SK-N-SH treated with all-trans-retinoic acid at 6 μM for 48 hours (cell line): ENCODE measurements at regions not wholly inside any gene's neighbourhood (a gene's known extent, or its start where the extent isn't known, plus 50 kb on each side); places are given as distances from the start of the nearest gene placed in this dataset.

Experiments
- ARNTL ChIP-seq: fragments of 450-650 bp; formaldehyde crosslinking; IDR thresholded peaks from 2 replicates; pipeline ENCODE4 v1.5.0; 2020; ENCODE audit warnings: low read depth, mild to moderate bottlenecking, moderate library complexity, borderline replicate concordance
- BACH2 ChIP-seq: fragments of 250-450 bp; sonication (Bioruptor Pico); IDR thresholded peaks from 2 replicates; pipeline ENCODE4 v1.9.0; 2021; ENCODE audit warnings: mild to moderate bottlenecking, borderline replicate concordance
- GLIS3 ChIP-seq: fragments of 250-450 bp; sonication (Bioruptor Pico); IDR thresholded peaks from 2 replicates; pipeline ENCODE4 v1.5.0; 2020; ENCODE audit warnings: mild to moderate bottlenecking, moderate library complexity
- ISL1 ChIP-seq: fragments of 250-450 bp; sonication (Bioruptor Pico); IDR thresholded peaks from 2 replicates; pipeline ENCODE4 v2.1.2; 2022; ENCODE audit warnings: mild to moderate bottlenecking, moderate library complexity
- OSR1 ChIP-seq: fragments of 250-450 bp; sonication (Bioruptor Pico); IDR thresholded peaks from 2 replicates; pipeline ENCODE4 v1.8.0; 2022; ENCODE audit warnings: moderate library complexity, mild to moderate bottlenecking, inconsistent platforms
- TOX ChIP-seq: fragments of 250-450 bp; sonication (Bioruptor Pico); IDR thresholded peaks from 2 replicates; pipeline ENCODE4 v1.8.0; 2021; ENCODE audit warnings: mild to moderate bottlenecking, moderate library complexity, borderline replicate concordance
- ZC3H10 ChIP-seq: fragments of 250-450 bp; sonication (Bioruptor Pico); IDR thresholded peaks from 2 replicates; pipeline ENCODE4 v1.5.1; 2021; ENCODE audit warnings: mild to moderate bottlenecking, moderate library complexity
- ZNF8 ChIP-seq: fragments of 450-650 bp; formaldehyde crosslinking; IDR thresholded peaks from 2 replicates; pipeline ENCODE4 v1.5.0; 2020; ENCODE audit warnings: mild to moderate bottlenecking, moderate library complexity
- TF ChIP-seq, protein P1 (sequence below): fragments of 250-450 bp; sonication (Bioruptor Pico); IDR thresholded peaks from 2 replicates; pipeline ENCODE4 v1.8.0; 2021; ENCODE audit warnings: low read depth, mild to moderate bottlenecking, moderate library complexity, borderline replicate concordance
- TF ChIP-seq, protein P2 (sequence below): fragments of 250-450 bp; sonication (Bioruptor Pico); IDR thresholded peaks from 2 replicates; pipeline ENCODE4 v1.8.0; 2020; ENCODE audit warnings: mild to moderate bottlenecking, moderate library complexity, borderline replicate concordance
- TF ChIP-seq, protein P3 (sequence below): fragments of 250-450 bp; sonication (Bioruptor Pico); IDR thresholded peaks from 2 replicates; pipeline ENCODE4 v1.5.1; 2020; ENCODE audit warnings: low read depth, mild to moderate bottlenecking, moderate library complexity

DNA sequence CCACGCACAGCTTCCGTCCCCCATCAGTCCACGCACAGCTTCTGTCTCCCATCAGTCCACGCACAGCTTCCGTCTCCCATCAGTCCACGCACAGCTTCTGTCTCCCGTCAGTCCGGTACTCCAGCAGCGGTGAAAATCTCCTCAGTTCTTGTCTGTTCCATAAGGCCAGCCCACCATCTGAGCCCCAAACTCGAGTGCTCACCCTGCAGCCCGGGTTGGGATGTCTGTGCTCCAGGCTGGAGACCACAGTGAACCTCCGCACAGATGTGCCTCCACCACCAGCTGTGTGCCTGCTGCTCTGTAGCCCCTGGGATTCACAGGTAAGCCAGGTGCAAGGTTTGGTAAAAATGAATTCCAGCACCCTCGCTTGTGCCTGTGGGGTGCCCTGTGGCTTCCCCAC lies 258.6 kb downstream of the NPHP4 start:
- TF ChIP-seq, protein P1, sequence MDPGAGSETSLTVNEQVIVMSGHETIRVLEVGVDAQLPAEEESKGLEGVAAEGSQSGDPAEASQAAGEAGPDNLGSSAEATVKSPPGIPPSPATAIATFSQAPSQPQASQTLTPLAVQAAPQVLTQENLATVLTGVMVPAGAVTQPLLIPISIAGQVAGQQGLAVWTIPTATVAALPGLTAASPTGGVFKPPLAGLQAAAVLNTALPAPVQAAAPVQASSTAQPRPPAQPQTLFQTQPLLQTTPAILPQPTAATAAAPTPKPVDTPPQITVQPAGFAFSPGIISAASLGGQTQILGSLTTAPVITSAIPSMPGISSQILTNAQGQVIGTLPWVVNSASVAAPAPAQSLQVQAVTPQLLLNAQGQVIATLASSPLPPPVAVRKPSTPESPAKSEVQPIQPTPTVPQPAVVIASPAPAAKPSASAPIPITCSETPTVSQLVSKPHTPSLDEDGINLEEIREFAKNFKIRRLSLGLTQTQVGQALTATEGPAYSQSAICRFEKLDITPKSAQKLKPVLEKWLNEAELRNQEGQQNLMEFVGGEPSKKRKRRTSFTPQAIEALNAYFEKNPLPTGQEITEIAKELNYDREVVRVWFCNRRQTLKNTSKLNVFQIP (CRISPR knock-in tag), result no peak
- TF ChIP-seq ISL1 (CRISPR knock-in tag) (no peak), GLIS3 (CRISPR knock-in tag) (no peak), ARNTL (CRISPR knock-in tag) (no peak), ZNF8 (CRISPR knock-in tag) (no peak), OSR1 (CRISPR knock-in tag) (no peak), ZC3H10 (CRISPR knock-in tag) (no peak), TOX (no peak), BACH2 (no peak)
- TF ChIP-seq, protein P2, sequence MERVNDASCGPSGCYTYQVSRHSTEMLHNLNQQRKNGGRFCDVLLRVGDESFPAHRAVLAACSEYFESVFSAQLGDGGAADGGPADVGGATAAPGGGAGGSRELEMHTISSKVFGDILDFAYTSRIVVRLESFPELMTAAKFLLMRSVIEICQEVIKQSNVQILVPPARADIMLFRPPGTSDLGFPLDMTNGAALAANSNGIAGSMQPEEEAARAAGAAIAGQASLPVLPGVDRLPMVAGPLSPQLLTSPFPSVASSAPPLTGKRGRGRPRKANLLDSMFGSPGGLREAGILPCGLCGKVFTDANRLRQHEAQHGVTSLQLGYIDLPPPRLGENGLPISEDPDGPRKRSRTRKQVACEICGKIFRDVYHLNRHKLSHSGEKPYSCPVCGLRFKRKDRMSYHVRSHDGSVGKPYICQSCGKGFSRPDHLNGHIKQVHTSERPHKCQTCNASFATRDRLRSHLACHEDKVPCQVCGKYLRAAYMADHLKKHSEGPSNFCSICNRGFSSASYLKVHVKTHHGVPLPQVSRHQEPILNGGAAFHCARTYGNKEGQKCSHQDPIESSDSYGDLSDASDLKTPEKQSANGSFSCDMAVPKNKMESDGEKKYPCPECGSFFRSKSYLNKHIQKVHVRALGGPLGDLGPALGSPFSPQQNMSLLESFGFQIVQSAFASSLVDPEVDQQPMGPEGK, result no peak
- TF ChIP-seq, protein P3, sequence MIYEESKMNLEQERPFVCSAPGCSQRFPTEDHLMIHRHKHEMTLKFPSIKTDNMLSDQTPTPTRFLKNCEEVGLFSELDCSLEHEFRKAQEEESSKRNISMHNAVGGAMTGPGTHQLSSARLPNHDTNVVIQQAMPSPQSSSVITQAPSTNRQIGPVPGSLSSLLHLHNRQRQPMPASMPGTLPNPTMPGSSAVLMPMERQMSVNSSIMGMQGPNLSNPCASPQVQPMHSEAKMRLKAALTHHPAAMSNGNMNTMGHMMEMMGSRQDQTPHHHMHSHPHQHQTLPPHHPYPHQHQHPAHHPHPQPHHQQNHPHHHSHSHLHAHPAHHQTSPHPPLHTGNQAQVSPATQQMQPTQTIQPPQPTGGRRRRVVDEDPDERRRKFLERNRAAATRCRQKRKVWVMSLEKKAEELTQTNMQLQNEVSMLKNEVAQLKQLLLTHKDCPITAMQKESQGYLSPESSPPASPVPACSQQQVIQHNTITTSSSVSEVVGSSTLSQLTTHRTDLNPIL (CRISPR knock-in tag), result no peak
